NB4 (cell line): ENCODE measurements at regions not wholly inside any gene's neighbourhood (a gene's known extent, or its start where the extent isn't known, plus 50 kb on each side); places are given as distances from the start of the nearest gene placed in this dataset.

ENCODE experiments used
- DNase-seq: peaks from one replicate; pipeline ENCODE4 v3.0.0; 2010; ENCODE audit warnings: low read depth
- H3K4me3 ChIP-seq: one replicate; pipeline ENCODE4 v1.5.1; 2011; ENCODE audit warnings: mild to moderate bottlenecking, low read depth, low read length, moderate library complexity
- MYC ChIP-seq: IDR thresholded peaks from 2 replicates; pipeline ENCODE4 v1.6.1; 2011; ENCODE audit warnings: low read depth, low read length
- POLR2A ChIP-seq: IDR thresholded peaks from 2 replicates; pipeline ENCODE4 v1.6.1; 2011; ENCODE audit warnings: mild to moderate bottlenecking; ENCODE audit not compliant: insufficient read length; ENCODE audit errors: extremely low read depth
- TF ChIP-seq, protein P1 (sequence below): IDR thresholded peaks from 2 replicates; pipeline ENCODE4 v1.6.1; 2011; ENCODE audit warnings: low read depth, low read length
- TF ChIP-seq, protein P2 (sequence below): IDR thresholded peaks from one replicate; pipeline ENCODE4 v1.5.1; 2012; ENCODE audit warnings: low read depth, low read length

DNA sequence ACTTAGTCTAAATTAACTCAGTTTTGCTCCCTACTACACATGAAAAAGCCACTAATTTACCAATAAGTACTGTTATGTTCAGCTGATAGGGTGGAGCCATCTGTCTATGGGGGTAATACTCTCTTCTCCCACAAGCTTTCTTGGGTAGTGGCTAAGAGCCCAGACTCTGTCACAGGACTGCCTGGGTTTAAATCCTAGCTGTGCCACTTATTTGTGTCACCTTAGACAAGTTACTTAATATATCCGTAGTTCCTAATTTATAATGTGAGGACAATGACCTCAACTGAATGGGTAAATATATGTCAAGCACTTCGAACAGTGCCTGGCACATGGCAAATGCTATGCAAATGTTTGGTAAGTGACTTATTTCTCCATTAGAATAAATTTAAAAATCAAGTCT lies 185.6 kb downstream of the DACT1 start:
- no peak for DNase-seq
- TF ChIP-seq, protein P1, sequence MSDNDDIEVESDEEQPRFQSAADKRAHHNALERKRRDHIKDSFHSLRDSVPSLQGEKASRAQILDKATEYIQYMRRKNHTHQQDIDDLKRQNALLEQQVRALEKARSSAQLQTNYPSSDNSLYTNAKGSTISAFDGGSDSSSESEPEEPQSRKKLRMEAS, result no peak
- no peak for TF ChIP-seq POLR2A
- TF ChIP-seq, protein P2, sequence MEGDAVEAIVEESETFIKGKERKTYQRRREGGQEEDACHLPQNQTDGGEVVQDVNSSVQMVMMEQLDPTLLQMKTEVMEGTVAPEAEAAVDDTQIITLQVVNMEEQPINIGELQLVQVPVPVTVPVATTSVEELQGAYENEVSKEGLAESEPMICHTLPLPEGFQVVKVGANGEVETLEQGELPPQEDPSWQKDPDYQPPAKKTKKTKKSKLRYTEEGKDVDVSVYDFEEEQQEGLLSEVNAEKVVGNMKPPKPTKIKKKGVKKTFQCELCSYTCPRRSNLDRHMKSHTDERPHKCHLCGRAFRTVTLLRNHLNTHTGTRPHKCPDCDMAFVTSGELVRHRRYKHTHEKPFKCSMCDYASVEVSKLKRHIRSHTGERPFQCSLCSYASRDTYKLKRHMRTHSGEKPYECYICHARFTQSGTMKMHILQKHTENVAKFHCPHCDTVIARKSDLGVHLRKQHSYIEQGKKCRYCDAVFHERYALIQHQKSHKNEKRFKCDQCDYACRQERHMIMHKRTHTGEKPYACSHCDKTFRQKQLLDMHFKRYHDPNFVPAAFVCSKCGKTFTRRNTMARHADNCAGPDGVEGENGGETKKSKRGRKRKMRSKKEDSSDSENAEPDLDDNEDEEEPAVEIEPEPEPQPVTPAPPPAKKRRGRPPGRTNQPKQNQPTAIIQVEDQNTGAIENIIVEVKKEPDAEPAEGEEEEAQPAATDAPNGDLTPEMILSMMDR, result no peak
- TF ChIP-seq MYC, result no peak
- H3K4me3 ChIP-seq, result no peak overlapping the region

DNA sequence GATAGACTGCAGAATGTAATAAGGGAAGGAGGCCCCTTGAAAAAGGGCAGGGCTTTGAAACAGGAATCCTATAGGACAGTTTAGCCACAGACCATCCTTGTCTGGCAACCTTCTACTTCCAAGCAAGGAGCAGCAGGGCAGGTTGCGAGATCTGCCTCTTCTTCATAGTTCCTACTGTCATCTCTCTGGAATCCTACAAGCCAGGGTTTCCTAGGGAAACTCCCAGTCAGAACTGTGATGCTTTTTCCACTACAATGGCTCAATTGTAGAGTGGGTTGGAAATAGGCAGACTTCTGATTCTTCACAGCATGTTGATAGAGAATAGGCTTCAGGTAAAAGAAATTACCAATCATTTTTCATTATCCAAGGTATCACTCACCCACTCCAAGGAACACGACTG lies 186.3 kb downstream of the DACT1 start:
- no peak for TF ChIP-seq POLR2A
- no peak for TF ChIP-seq MYC
- TF ChIP-seq, protein P2, result no peak
- TF ChIP-seq, protein P1, result no peak
- no peak overlapping the region for H3K4me3 ChIP-seq
- no peak for DNase-seq

DNA sequence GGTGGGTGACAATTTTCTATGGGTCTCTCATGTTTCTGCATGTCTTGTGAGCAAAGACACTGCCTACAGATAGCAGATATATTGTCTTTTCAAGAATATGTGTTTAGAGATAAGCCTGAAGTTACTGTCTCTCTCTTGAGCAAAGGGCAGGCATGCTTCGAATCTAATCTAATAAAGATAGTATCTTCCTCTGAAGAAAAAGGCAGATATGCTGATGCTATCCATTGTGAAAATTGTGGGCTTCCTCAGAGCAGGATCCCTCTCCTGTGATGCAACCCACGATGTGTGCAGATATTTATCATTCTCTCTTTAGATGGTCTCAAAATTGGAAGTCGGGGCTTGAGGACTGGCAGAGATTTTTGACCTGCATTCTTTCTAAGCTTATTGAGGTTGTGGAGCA lies 187.0 kb downstream of the DACT1 start:
- TF ChIP-seq, protein P2, result no peak
- TF ChIP-seq, protein P1, result no peak
- no peak for TF ChIP-seq POLR2A
- no peak for TF ChIP-seq MYC
- H3K4me3 ChIP-seq, result no peak overlapping the region
- DNase-seq, result no peak

DNA sequence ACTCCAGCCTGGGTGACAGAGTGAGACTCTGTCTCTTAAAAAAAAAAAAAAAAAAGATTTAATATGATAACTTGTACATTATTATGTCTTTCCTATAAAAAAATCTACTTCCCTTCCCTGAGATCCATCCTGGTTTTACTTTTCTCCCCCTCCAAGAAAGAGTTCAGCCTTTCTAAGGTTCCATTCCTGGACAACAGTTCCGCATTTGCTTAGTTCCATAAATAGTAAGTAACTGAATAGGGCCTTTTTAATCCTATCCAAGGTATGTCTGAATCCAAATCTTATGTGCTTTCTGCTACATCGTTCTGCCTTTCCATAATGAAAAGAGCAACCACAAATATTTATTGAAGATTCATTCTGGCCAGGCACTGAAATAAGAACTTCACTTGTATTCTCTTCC lies 187.8 kb downstream of the DACT1 start:
- DNase-seq, result no peak

DNA sequence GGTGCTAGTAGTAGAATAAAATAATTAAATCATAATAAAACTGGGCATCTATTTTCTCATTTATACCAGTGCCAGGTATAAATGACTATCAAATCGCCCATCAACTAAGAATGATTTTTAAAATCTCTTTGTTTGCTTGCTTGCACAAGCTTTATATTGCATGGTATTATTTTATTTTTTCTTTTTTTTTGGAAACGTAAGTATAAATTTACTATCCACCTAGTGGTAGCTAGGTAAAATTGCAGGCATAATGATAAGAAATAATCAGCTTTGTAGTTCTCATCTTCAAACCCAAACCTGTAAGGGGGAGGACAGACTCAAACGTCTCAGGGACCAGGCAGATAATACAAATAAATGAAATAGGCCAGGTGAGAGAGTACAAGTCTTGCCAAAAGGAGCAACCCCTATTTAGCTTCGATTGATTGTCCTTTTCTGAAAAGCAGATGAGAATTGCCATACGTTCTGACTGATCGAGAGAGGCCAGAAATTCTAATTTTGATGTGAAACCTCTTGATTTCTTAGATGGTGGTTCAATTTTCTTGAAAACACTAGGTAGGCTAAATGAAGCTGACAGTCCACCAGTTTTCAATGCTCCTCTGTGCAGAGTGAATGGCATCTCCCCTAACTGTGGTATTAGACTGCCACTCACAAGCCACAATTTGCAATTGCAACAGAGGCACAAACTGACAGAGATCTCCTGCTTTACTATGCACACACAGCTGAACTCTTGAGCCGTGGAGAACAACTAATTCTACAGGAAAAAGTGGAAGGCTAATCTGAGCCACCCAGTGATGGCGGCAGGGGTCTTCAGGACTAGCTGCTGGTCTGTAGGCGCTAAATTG lies 189.3 kb downstream of the DACT1 start:
- DNase-seq, result peak; percentile 19
- TF ChIP-seq, protein P1, result no peak
- TF ChIP-seq, protein P2, result no peak
- H3K4me3 ChIP-seq, result no peak overlapping the region

More for the DNA sequence above, 187.8 kb downstream of the DACT1 start:
- no peak overlapping the region for H3K4me3 ChIP-seq
- TF ChIP-seq MYC (no peak), POLR2A (no peak)

DNA sequence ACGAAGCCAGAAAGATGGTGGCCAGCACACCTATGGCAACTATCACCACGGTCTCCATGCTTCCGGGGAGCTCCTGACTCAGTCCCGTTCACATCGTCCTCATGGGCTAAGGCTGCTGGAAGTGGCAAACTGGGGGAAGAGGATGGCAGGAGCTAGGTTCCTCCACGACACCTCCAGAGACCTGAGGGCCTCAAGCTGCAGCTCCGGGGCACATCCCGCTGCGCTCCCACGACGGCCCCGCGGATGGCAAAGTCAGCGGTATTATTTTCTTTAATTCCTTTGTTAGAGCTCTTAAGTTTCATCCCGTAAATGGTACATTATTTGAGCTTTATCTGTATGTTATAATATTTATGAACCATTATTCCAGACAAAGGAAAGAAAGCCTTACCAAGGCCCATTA lies 190.5 kb downstream of the DACT1 start:
- TF ChIP-seq POLR2A, result no peak
- TF ChIP-seq, protein P1, result no peak
- TF ChIP-seq, protein P2, result no peak
- TF ChIP-seq MYC, result no peak
- no peak overlapping the region for H3K4me3 ChIP-seq
- no peak for DNase-seq
